GM12891 (cell line): ENCODE measurements at regions not wholly inside any gene's neighbourhood (a gene's known extent, or its start where the extent isn't known, plus 50 kb on each side); places are given as distances from the start of the nearest gene placed in this dataset.

Experiments
- PAX5 ChIP-seq: IDR thresholded peaks from 2 replicates; pipeline ENCODE4 v1.6.1; 2011; ENCODE audit warnings: low read length, moderate library complexity, mild to moderate bottlenecking; ENCODE audit not compliant: insufficient read depth, severe bottlenecking
- POLR2A ChIP-seq: IDR thresholded peaks from 2 replicates; pipeline ENCODE4 v1.6.1; 2011; ENCODE audit warnings: low read depth, low read length, control low read depth
- POLR2AphosphoS5 ChIP-seq: IDR thresholded peaks from 2 replicates; pipeline ENCODE4 v1.6.1; 2011; ENCODE audit warnings: low read depth, low read length, control low read depth
- POU2F2 ChIP-seq: IDR thresholded peaks from 2 replicates; pipeline ENCODE4 v1.6.1; 2011; ENCODE audit warnings: low read depth, mild to moderate bottlenecking, control low read depth, low read length, moderate library complexity
- SPI1 ChIP-seq: IDR thresholded peaks from 2 replicates; pipeline ENCODE4 v1.6.1; 2011; ENCODE audit warnings: low read depth, low read length, control low read depth
- TAF1 ChIP-seq: IDR thresholded peaks from 2 replicates; pipeline ENCODE4 v1.6.1; 2011; ENCODE audit warnings: low read depth, low read length, control low read depth

DNA sequence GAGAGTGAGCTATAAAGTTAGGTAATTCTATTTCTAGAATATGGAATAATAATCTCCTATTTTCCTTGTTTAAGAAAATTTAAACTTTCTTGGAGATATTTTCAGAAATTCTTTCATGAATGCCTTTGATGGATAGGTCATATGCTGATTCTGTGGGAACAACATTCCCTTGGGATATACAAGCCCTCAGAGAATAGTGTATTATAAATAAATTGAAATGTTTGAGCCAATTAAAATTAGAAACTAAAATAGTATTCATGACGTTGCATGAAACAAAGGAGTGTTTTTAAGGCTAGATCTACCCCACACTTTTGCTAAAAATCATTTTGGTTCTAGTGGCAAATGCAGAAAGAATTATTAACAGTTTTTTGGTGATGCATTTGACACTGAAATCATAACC lies 269.3 kb upstream of the ANO3 start:
- TF ChIP-seq POLR2A, result no peak
- TF ChIP-seq POLR2AphosphoS5, result no peak
- TF ChIP-seq TAF1, result no peak
- no peak for TF ChIP-seq SPI1
- TF ChIP-seq POU2F2, result no peak
- TF ChIP-seq PAX5, result no peak
